GM12875 (cell line): ENCODE measurements at regions not wholly inside any gene's neighbourhood (a gene's known extent, or its start where the extent isn't known, plus 50 kb on each side); places are given as distances from the start of the nearest gene placed in this dataset.
"Not testable (repeated sequence)": the region's sequence is repeated elsewhere in the genome, so short reads cannot be mapped to it uniquely, and the experiment has no call there.

Source experiments
- H3K4me3 ChIP-seq: one replicate; pipeline ENCODE4 v1.5.1; 2011; ENCODE audit warnings: low read depth, low read length, control low read depth
- TF ChIP-seq, protein P1 (sequence below): IDR thresholded peaks from 2 replicates; pipeline ENCODE4 v1.5.1; 2011; ENCODE audit warnings: low read depth, mild to moderate bottlenecking, control low read depth, inconsistent platforms, low read length, moderate library complexity, borderline replicate concordance; ENCODE audit not compliant: insufficient read depth

DNA sequence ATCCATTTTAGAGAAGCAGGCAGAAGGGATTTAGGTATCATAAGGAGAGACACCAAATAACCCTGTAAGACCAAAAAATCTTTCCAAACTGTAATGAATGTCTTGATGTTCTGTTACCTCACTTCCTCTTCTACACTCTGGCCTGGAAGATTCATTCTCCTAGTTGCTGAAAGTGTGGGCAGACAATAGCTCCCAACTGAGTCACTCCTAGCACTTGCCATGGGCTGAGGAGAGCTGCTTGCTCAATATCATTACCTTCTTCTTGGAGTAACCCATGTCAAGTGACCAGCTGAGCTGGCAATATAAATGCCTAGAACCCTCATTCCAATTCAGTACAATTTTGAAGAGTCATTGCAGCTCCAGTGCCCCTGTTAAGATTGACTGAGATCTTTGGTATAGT lies 1985.5 kb upstream of the CDH6 start:
- no peak overlapping the region for H3K4me3 ChIP-seq
- TF ChIP-seq, protein P1, sequence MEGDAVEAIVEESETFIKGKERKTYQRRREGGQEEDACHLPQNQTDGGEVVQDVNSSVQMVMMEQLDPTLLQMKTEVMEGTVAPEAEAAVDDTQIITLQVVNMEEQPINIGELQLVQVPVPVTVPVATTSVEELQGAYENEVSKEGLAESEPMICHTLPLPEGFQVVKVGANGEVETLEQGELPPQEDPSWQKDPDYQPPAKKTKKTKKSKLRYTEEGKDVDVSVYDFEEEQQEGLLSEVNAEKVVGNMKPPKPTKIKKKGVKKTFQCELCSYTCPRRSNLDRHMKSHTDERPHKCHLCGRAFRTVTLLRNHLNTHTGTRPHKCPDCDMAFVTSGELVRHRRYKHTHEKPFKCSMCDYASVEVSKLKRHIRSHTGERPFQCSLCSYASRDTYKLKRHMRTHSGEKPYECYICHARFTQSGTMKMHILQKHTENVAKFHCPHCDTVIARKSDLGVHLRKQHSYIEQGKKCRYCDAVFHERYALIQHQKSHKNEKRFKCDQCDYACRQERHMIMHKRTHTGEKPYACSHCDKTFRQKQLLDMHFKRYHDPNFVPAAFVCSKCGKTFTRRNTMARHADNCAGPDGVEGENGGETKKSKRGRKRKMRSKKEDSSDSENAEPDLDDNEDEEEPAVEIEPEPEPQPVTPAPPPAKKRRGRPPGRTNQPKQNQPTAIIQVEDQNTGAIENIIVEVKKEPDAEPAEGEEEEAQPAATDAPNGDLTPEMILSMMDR, result no peak

DNA sequence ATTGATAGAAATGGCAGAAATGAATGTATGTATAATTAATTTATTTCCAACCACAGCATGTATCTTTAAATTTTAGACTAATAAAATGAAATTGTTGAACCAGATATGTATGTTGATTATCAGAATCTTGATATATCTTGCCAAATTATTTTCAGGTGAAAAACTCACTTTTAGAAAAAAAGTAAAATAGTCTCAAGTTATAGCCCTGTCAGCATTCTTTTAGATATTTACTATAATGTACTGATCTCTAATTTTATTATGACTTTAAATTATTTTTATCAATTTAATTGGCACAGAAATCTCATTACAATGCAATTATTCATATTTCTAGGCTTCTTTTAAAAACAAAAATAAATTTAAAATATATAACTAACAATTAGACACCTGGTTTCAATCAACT lies 1990.4 kb upstream of the CDH6 start:
- H3K4me3 ChIP-seq, result no peak overlapping the region
- TF ChIP-seq, protein P1, result no peak

DNA sequence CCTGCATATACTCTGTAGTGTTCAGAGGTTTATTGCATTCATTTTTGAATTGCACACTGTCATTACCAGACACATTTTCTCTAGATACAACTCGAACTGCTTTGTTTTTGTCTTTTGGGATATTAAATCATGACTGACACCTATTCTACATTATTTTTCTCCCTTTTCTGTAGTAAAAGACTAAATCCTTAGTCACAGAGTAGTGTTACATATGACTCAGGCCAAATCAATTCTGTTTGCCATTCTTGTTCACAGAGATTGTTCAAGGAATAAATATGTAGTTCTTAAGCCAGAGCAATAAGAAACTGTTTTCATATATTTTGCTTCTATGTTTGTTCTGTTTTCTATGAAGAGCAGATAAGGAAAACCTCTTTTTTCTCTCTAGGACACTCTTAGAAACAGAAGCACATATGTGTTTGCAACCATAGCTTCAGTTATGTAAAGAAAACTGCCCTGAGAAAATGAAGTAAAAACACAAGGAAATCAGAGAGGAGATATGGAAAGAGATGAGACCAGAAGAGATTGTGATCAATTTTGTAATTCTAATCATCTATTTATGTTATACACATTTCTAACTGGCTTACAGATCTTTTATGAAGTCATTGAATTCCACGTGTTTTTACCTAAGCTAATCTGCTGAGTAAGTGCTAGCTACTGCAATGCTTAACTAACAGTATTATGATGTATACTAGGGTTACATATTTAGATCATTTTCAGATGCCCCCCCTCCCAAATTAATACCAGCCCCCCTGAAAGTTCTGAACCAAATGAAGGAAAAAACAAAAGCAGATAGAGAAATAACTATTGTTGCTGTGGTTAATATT lies 1995.6 kb upstream of the CDH6 start:
- no peak overlapping the region for H3K4me3 ChIP-seq
- TF ChIP-seq, protein P1, result no peak

DNA sequence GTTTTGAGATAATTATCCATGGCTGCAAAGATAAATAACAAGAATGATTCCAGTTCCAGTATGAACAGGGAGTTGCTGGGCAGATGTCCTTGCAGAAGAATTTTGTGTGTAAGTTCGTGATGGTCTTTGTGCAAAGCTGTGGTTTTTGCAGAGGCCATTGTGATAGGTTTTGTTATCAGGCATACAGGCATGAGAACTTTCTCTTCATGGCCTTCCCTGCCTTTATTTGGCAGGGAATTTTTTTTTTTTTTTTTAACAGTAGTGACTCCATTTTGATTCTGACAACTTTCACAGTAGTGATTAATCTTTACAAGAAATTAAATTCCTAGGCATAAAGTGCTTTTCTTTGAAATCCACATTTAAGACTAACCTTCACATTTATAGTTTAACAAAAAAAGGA lies 1999.5 kb upstream of the CDH6 start:
- H3K4me3 ChIP-seq, result no peak overlapping the region
- TF ChIP-seq, protein P1, result no peak

DNA sequence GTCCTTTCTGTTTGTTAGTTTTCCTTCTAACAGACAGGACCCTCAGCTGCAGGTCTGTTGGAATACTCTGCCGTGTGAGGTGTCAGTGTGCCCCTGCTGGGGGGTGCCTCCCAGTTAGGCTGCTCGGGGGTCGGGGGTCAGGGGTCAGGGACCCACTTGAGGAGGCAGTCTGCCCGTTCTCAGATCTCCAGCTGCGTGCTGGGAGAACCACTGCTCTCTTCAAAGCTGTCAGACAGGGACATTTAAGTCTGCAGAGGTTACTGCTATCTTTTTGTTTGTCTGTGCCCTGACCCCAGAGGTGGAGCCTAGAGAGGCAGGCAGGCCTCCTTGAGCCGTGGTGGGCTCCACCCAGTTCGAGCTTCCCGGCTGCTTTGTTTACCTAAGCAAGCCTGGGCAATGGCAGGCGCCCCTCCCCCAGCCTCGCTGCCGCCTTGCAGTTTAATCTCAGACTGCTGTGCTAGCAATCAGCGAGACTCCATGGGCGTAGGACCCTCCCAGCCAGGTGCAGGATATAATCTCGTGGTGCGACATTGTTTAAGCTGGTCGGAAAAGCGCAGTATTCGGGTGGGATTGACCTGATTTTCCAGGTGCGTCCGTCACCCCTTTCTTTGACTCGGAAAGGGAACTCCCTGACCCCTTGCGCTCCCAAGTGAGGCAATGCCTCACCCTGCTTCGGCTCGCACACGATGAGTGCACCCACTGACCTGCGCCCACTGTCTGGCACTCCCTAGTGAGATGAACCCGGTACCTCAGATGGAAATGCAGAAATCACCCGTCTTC lies 2002.0 kb upstream of the CDH6 start:
- not testable (repeated sequence) for H3K4me3 ChIP-seq

GRCh38 chr5:29190398-29190797 lies 2003.1 kb upstream of the CDH6 start:
- not testable (repeated sequence) for H3K4me3 ChIP-seq

- H3K4me3 ChIP-seq, result not testable (repeated sequence)
Measured at GRCh38 chr5:29186380-29186779, 2007.1 kb upstream of the CDH6 start.

- TF ChIP-seq, protein P1, result no peak
- H3K4me3 ChIP-seq, result no peak overlapping the region
Measured at GRCh38 chr5:29185558-29185957, 2007.9 kb upstream of the CDH6 start.
